HEK293 (cell line): ENCODE measurements at regions not wholly inside any gene's neighbourhood (a gene's known extent, or its start where the extent isn't known, plus 50 kb on each side); places are given as distances from the start of the nearest gene placed in this dataset.

Source experiments
- CTCF ChIA-PET: fragments of 350-600 bp; formaldehyde crosslinking; extraction: SDS; loops from one replicate; lab custom pipeline; 2021; ENCODE audit warnings: antibody characterized with exemption; lab: Yijun Ruan, JAX
- POLR2A ChIA-PET: fragments of 300-600 bp; formaldehyde crosslinking; extraction: SDS; loops from one replicate; lab custom pipeline; 2020; ENCODE audit warnings: antibody characterized with exemption, inconsistent platforms; lab: Yijun Ruan, JAX
- H3K27ac ChIP-seq: fragments of 200-500 bp; sonication (Bioruptor generic); 2 replicates; pipeline ENCODE4 v1.5.1; 2014; ENCODE audit warnings: low read depth, low read length, control low read depth, inconsistent platforms; ENCODE audit errors: extremely low read depth
- H3K36me3 ChIP-seq, 2 experiments: fragments of 200-500 bp in 1 of 2; sonication (Bioruptor generic) in 1 of 2; 1 replicate in 1 of 2; 2 replicates in 1 of 2; pipeline ENCODE4 v1.5.1; 2014 to 2017; ENCODE audit warnings: inconsistent platforms in 2 of 2, low read length in 2 of 2; ENCODE audit not compliant: control insufficient read depth in 2 of 2, insufficient read depth in 1 of 2
- H3K4me1 ChIP-seq: fragments of 200-500 bp; sonication (Bioruptor generic); 2 replicates; pipeline ENCODE4 v1.5.1; 2014; ENCODE audit warnings: mild to moderate bottlenecking, low read length, inconsistent platforms; ENCODE audit not compliant: control insufficient read depth, insufficient read depth
- H3K4me3 ChIP-seq: 2 replicates; pipeline ENCODE4 v1.5.1; 2011; ENCODE audit warnings: low read depth, mild to moderate bottlenecking, control low read depth, low read length, moderate library complexity
- H3K9me3 ChIP-seq: fragments of 200-500 bp; sonication (Bioruptor generic); 2 replicates; pipeline ENCODE4 v1.5.1; 2014; ENCODE audit warnings: low read depth, low read length, inconsistent platforms; ENCODE audit not compliant: control insufficient read depth, insufficient read depth
- ATF2 ChIP-seq: fragments of 450-650 bp; formaldehyde crosslinking; IDR thresholded peaks from 2 replicates; pipeline ENCODE4 v1.5.1; 2016; ENCODE audit warnings: missing biosample characterization, missing genetic modification characterization, low read depth
- FEZF1 ChIP-seq: fragments of 450-650 bp; formaldehyde crosslinking; IDR thresholded peaks from 2 replicates; pipeline ENCODE4 v1.5.1; 2016; ENCODE audit warnings: missing biosample characterization, missing genetic modification characterization
- GLI4 ChIP-seq: fragments of 450-650 bp; formaldehyde crosslinking; IDR thresholded peaks from 2 replicates; pipeline ENCODE4 v1.5.1; 2016; ENCODE audit warnings: missing biosample characterization, missing genetic modification characterization
- PATZ1 ChIP-seq: fragments of 450-650 bp; formaldehyde crosslinking; IDR thresholded peaks from 2 replicates; pipeline ENCODE4 v1.5.1; 2016; ENCODE audit warnings: missing biosample characterization, missing genetic modification characterization
- ZBTB21 ChIP-seq: fragments of 450-650 bp; formaldehyde crosslinking; IDR thresholded peaks from 2 replicates; pipeline ENCODE4 v1.5.1; 2017; ENCODE audit warnings: missing biosample characterization, missing genetic modification characterization
- ZFHX2 ChIP-seq: fragments of 450-650 bp; formaldehyde crosslinking; conservative IDR thresholded peaks from 2 replicates; pipeline ENCODE4 v1.5.1; 2016; ENCODE audit warnings: missing biosample characterization, missing genetic modification characterization
- ZNF114 ChIP-seq: fragments of 450-650 bp; formaldehyde crosslinking; IDR thresholded peaks from 2 replicates; pipeline ENCODE4 v1.5.0; 2017; ENCODE audit warnings: missing biosample characterization, missing genetic modification characterization
- ZNF248 ChIP-seq: fragments of 450-650 bp; formaldehyde crosslinking; IDR thresholded peaks from 2 replicates; pipeline ENCODE4 v1.5.1; 2017; ENCODE audit warnings: missing biosample characterization, missing genetic modification characterization
- ZNF362 ChIP-seq: fragments of 450-650 bp; formaldehyde crosslinking; IDR thresholded peaks from 2 replicates; pipeline ENCODE4 v1.5.1; 2016; ENCODE audit warnings: missing biosample characterization, missing genetic modification characterization
- ZNF391 ChIP-seq: fragments of 450-650 bp; formaldehyde crosslinking; IDR thresholded peaks from 2 replicates; pipeline ENCODE4 v1.5.1; 2016; ENCODE audit warnings: low read depth, missing biosample characterization, missing genetic modification characterization, borderline replicate concordance
- ZNF394 ChIP-seq: fragments of 450-650 bp; formaldehyde crosslinking; IDR thresholded peaks from 2 replicates; pipeline ENCODE4 v1.5.1; 2016; ENCODE audit warnings: missing biosample characterization, missing genetic modification characterization, mild to moderate bottlenecking, moderate library complexity, borderline replicate concordance
- ZNF48 ChIP-seq: fragments of 450-650 bp; formaldehyde crosslinking; IDR thresholded peaks from 2 replicates; pipeline ENCODE4 v1.5.1; 2016; ENCODE audit warnings: missing biosample characterization, missing genetic modification characterization
- ZNF521 ChIP-seq: fragments of 450-650 bp; formaldehyde crosslinking; IDR thresholded peaks from 2 replicates; pipeline ENCODE4 v1.5.1; 2017; ENCODE audit warnings: missing biosample characterization, mild to moderate bottlenecking, missing genetic modification characterization
- ZNF548 ChIP-seq: fragments of 450-650 bp; formaldehyde crosslinking; IDR thresholded peaks from 2 replicates; pipeline ENCODE4 v1.5.1; 2016; ENCODE audit warnings: missing biosample characterization, missing genetic modification characterization
- ZNF610 ChIP-seq: fragments of 450-650 bp; formaldehyde crosslinking; IDR thresholded peaks from 2 replicates; pipeline ENCODE4 v1.5.1; 2016; ENCODE audit warnings: missing biosample characterization, missing genetic modification characterization, borderline replicate concordance
- ZNF626 ChIP-seq: fragments of 450-650 bp; sonication (Bioruptor Pico); formaldehyde crosslinking; IDR thresholded peaks from 2 replicates; pipeline ENCODE4 v1.5.1; 2018; ENCODE audit warnings: missing biosample characterization, missing genetic modification characterization, inconsistent platforms
- ZNF654 ChIP-seq: fragments of 450-650 bp; formaldehyde crosslinking; IDR thresholded peaks from 2 replicates; pipeline ENCODE4 v1.5.1; 2016; ENCODE audit warnings: low read depth, missing biosample characterization, missing genetic modification characterization
- ZNF660 ChIP-seq: fragments of 450-650 bp; IDR thresholded peaks from 2 replicates; pipeline ENCODE4 v1.5.1; 2018; ENCODE audit warnings: missing biosample characterization, mild to moderate bottlenecking, missing genetic modification characterization
- ZNF701 ChIP-seq: fragments of 450-650 bp; formaldehyde crosslinking; IDR thresholded peaks from 2 replicates; pipeline ENCODE4 v1.5.1; 2016; ENCODE audit warnings: missing biosample characterization, missing genetic modification characterization
- ZNF768 ChIP-seq: fragments of 450-650 bp; formaldehyde crosslinking; IDR thresholded peaks from 2 replicates; pipeline ENCODE4 v1.5.1; 2018; ENCODE audit warnings: missing biosample characterization, mild to moderate bottlenecking, missing genetic modification characterization
- ZXDB ChIP-seq: fragments of 450-650 bp; formaldehyde crosslinking; IDR thresholded peaks from 2 replicates; pipeline ENCODE4 v1.5.1; 2016; ENCODE audit warnings: missing biosample characterization, missing genetic modification characterization

- ChIA-PET POLR2A (no interaction called here), CTCF (interaction anchor here (1.1 kb wide), 1 partner anchor 24 kb away, joined by 4 read pairs; no protein-coding TSS in a partner anchor)
- H3K4me1 ChIP-seq, result no peaks in the 10 kb centered on the region
- no peak overlapping the region for H3K27ac ChIP-seq
- no peak overlapping the region for H3K4me3 ChIP-seq
- H3K36me3 ChIP-seq, result no peaks in the 10 kb centered on the region
- no peaks in the 10 kb centered on the region for H3K9me3 ChIP-seq
- TF ChIP-seq ZNF521 (tag by site-specific recombination) (no peak), ZNF768 (0 out of 2 replicates have a peak, but pooled peaks have one; percentile 24), ZNF362 (tag by site-specific recombination) (no peak)
These were observed 165.9 kb upstream of the LRFN2 start for GRCh38 chr6:40753048-40753447.

GRCh38 chr6:40744835-40745234 is 157.7 kb upstream of the LRFN2 start:
- POLR2A ChIA-PET, result no interaction called here
- no peaks in the 10 kb centered on the region for H3K9me3 ChIP-seq
- no peaks in the 10 kb centered on the region for H3K4me1 ChIP-seq
- H3K36me3 ChIP-seq, result no peaks in the 10 kb centered on the region
- H3K27ac ChIP-seq, result no peak overlapping the region
- CTCF ChIA-PET, result interaction anchor here (0.7 kb wide), 2 partner anchors 10 to 1765 kb away, joined by 3 read pairs; no protein-coding TSS in a partner anchor
- no peak overlapping the region for H3K4me3 ChIP-seq
- TF ChIP-seq ZNF654 (tag by site-specific recombination) (no peak), ATF2 (tag by site-specific recombination) (no peak), ZFHX2 (tag by site-specific recombination) (no peak), ZNF548 (no peak), FEZF1 (no peak), ZNF48 (tag by site-specific recombination) (no peak), ZNF391 (tag by site-specific recombination) (no peak), GLI4 (tag by site-specific recombination) (no peak), ZNF701 (tag by site-specific recombination) (no peak), ZNF660 (no peak), ZNF114 (no peak), ZNF394 (no peak), ZBTB21 (tag by site-specific recombination) (no peak), ZNF248 (no peak), ZNF610 (no peak), ZXDB (no peak), ZNF626 (no peak), PATZ1 (no peak)
